ENCODE measurements at regions not wholly inside any gene's neighbourhood (a gene's known extent, or its start where the extent isn't known, plus 50 kb on each side); places are given as distances from the start of the nearest gene placed in this dataset.

GRCh38 chr18:59758106-59758505 lies 60.9 kb upstream of the CCBE1 start:
- DNase-seq (ENCODE audit: low read depth in 2 of 2), result no peak

- DNase-seq (ENCODE audit: low read depth in 2 of 2), result no peak
Observed at GRCh38 chr18:59752666-59753065, 55.4 kb upstream of the CCBE1 start.

- no peak for DNase-seq (ENCODE audit: low read depth in 2 of 2)
Observed at GRCh38 chr18:59751186-59751585, 54.0 kb upstream of the CCBE1 start.

- no peak for DNase-seq (ENCODE audit: low read depth in 2 of 2)
Observed at GRCh38 chr18:59748628-59749360, 51.6 kb upstream of the CCBE1 start.

Data from stimulated activated CD4-positive, alpha-beta T cell treated with anti-CD3 and anti-CD28 coated beads, Interleukin-12 subunit alpha, Interleukin-12 subunit beta, amount 100 ng/mL, for 24 hours (primary cell).